ENCODE measurements at regions not wholly inside any gene's neighbourhood (a gene's known extent, or its start where the extent isn't known, plus 50 kb on each side); places are given as distances from the start of the nearest gene placed in this dataset.

GRCh38 chr3:5678844-5679243 lies 491.3 kb downstream of the EDEM1 start:
- FAIRE-seq = no peak
- no peak for DNase-seq (ENCODE audit: low read depth, low spot score)
- CTCF ChIA-PET = no interaction called here
- H3K27me3 ChIP-seq (ENCODE audit: control insufficient read depth in 2 of 2, insufficient read depth in 2 of 2, low read length in 2 of 2) = no peaks in the 10 kb centered on the region
- H3K9ac ChIP-seq (replicated peaks; ENCODE audit: extremely low read depth, insufficient read depth, low read length) = no peak overlapping the region
- no peaks in the 10 kb centered on the region for H3K9me1 ChIP-seq (replicated peaks; ENCODE audit: control insufficient read depth, extremely low read depth, insufficient read depth, low read length)
- dilution Hi-C loops (cut with MboI; ENCODE audit: extremely low pct_ligation_motif_present, low sequenced_read_pairs) (no loop called here), intact Hi-C loops (cut with micrococcal nuclease) (no loop called here)
- TF ChIP-seq POLR2A (IDR thresholded peaks at IDR 0.05; ENCODE audit: low read depth, low read length) (no peak), FOS (IDR thresholded peaks at IDR 0.05; ENCODE audit: borderline replicate concordance, insufficient read depth, low read length) (no peak), POLR2AphosphoS5 (IDR thresholded peaks at IDR 0.05; ENCODE audit: insufficient read depth, low read depth, low read length) (no peak), GATA2 (IDR thresholded peaks at IDR 0.05; ENCODE audit: insufficient read depth, insufficient read length, low read depth, low read length) (no peak), EZH2 (IDR thresholded peaks at IDR 0.05; ENCODE audit: borderline replicate concordance, low read depth, low read length, severe bottlenecking) (no peak), MYC (IDR thresholded peaks at IDR 0.05; ENCODE audit: low read depth, low read length) (no peak), JUN (IDR thresholded peaks at IDR 0.05; ENCODE audit: borderline replicate concordance, insufficient read depth, insufficient read length, low read depth) (no peak), MAX (IDR thresholded peaks at IDR 0.05; ENCODE audit: insufficient read depth, insufficient read length) (no peak)
- TF ChIP-seq, protein P1, sequence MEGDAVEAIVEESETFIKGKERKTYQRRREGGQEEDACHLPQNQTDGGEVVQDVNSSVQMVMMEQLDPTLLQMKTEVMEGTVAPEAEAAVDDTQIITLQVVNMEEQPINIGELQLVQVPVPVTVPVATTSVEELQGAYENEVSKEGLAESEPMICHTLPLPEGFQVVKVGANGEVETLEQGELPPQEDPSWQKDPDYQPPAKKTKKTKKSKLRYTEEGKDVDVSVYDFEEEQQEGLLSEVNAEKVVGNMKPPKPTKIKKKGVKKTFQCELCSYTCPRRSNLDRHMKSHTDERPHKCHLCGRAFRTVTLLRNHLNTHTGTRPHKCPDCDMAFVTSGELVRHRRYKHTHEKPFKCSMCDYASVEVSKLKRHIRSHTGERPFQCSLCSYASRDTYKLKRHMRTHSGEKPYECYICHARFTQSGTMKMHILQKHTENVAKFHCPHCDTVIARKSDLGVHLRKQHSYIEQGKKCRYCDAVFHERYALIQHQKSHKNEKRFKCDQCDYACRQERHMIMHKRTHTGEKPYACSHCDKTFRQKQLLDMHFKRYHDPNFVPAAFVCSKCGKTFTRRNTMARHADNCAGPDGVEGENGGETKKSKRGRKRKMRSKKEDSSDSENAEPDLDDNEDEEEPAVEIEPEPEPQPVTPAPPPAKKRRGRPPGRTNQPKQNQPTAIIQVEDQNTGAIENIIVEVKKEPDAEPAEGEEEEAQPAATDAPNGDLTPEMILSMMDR (IDR thresholded peaks at IDR 0.05; ENCODE audit: extremely low read depth in 1 of 2, insufficient read depth in 1 of 2, low read depth in 1 of 2, low read length in 2 of 2) = no peak
- peaks cover 5% of the 10 kb centered on the region for H3K9me3 ChIP-seq (replicated peaks; ENCODE audit: control insufficient read depth, insufficient read depth, low read length)
- no TSS peak for BruUV-seq (replicated peaks)
- H4K20me1 ChIP-seq (replicated peaks; ENCODE audit: control insufficient read depth, extremely low read depth, insufficient read depth, low read length) = no peaks in the 10 kb centered on the region
- H3K4me3 ChIP-seq (replicated peaks in 1 of 3; ENCODE audit: insufficient read depth in 1 of 3, low read depth in 1 of 3, low read length in 3 of 3) = no peak overlapping the region
- H3K36me3 ChIP-seq (ENCODE audit: control insufficient read depth in 2 of 2, extremely low read depth in 1 of 2, insufficient read depth in 2 of 2, low read length in 2 of 2) = no peaks in the 10 kb centered on the region
- no peak overlapping the region for H3K27ac ChIP-seq (ENCODE audit: insufficient read depth, low read depth, low read length)
- no peak overlapping the region for H3K4me2 ChIP-seq (ENCODE audit: insufficient read depth, low read length)
- POLR2A ChIA-PET = no interaction called here
- no peak overlapping the region for H2AFZ ChIP-seq (ENCODE audit: low read depth, low read length)
- H3K4me1 ChIP-seq (ENCODE audit: control insufficient read depth, extremely low read depth, insufficient read depth, low read length) = no peaks in the 10 kb centered on the region
- no peaks in the 10 kb centered on the region for H3K79me2 ChIP-seq (ENCODE audit: control insufficient read depth, insufficient read depth, low read length)

Measured in endothelial cell of umbilical vein (primary cell).